ENCODE measurements at regions not wholly inside any gene's neighbourhood (a gene's known extent, or its start where the extent isn't known, plus 50 kb on each side); places are given as distances from the start of the nearest gene placed in this dataset.

DNA sequence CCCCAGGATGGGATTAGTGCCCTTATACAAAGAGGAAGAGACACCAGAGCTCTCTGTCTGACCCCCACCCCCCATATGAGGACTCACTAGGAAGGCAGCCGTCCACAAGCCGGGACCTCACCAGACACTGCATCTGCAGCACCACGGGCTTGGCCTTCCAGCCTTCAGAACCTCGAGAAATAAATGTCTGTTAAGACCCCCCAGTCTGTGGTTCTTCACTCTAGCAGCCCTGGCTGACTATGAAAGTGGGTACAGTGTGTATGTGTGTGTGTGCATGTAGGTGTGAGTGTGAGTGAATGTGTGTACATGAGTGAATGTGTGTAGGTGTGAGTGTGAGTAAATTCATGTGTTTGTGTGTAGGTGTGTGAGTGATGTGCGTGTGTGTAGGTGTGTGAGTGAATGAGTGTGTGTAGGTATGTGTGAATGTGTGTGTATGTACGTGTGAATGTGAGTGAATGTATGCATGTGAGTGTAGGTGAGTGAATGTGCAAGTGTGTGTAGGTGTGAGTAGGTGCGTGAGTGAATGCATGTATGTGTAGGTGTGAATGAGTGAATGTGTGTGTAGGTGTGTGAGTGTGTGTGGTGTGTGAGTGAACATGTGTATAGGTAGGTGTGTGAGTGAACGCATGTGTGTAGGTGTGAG, 201.6 kb upstream of the ZNF536 start:
- no peak for TF ChIP-seq POLR2A (IDR thresholded peaks at IDR 0.05)
- TF ChIP-seq, protein P1, sequence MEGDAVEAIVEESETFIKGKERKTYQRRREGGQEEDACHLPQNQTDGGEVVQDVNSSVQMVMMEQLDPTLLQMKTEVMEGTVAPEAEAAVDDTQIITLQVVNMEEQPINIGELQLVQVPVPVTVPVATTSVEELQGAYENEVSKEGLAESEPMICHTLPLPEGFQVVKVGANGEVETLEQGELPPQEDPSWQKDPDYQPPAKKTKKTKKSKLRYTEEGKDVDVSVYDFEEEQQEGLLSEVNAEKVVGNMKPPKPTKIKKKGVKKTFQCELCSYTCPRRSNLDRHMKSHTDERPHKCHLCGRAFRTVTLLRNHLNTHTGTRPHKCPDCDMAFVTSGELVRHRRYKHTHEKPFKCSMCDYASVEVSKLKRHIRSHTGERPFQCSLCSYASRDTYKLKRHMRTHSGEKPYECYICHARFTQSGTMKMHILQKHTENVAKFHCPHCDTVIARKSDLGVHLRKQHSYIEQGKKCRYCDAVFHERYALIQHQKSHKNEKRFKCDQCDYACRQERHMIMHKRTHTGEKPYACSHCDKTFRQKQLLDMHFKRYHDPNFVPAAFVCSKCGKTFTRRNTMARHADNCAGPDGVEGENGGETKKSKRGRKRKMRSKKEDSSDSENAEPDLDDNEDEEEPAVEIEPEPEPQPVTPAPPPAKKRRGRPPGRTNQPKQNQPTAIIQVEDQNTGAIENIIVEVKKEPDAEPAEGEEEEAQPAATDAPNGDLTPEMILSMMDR (IDR thresholded peaks at IDR 0.05), result no peak

Measured in heart left ventricle (tissue), 13 donors.